GM12801 (cell line): ENCODE measurements at regions not wholly inside any gene's neighbourhood (a gene's known extent, or its start where the extent isn't known, plus 50 kb on each side); places are given as distances from the start of the nearest gene placed in this dataset.

ENCODE experiments used
- CTCF ChIP-seq: IDR thresholded peaks from one replicate; pipeline ENCODE4 v1.5.1; 2011; ENCODE audit warnings: control low read depth; ENCODE audit not compliant: insufficient read length; ENCODE audit errors: extremely low read depth

- TF ChIP-seq CTCF = no peak
Observed at GRCh38 chr2:42976351-42976750, 184.0 kb upstream of the HAAO start.

- TF ChIP-seq CTCF = no peak
Observed at GRCh38 chr2:42974721-42975717, 182.6 kb upstream of the HAAO start.

- TF ChIP-seq CTCF = no peak
Observed at GRCh38 chr2:42974169-42974720, 181.9 kb upstream of the HAAO start.

- TF ChIP-seq CTCF = no peak
Observed at GRCh38 chr2:42973726-42974125, 181.3 kb upstream of the HAAO start.

GRCh38 chr2:42971947-42972736 lies 179.8 kb upstream of the HAAO start:
- no peak for TF ChIP-seq CTCF

GRCh38 chr2:42971381-42971780 lies 179.0 kb upstream of the HAAO start:
- no peak for TF ChIP-seq CTCF

GRCh38 chr2:42970151-42970550 lies 177.8 kb upstream of the HAAO start:
- no peak for TF ChIP-seq CTCF
